Loucy (cell line): ENCODE measurements at regions not wholly inside any gene's neighbourhood (a gene's known extent, or its start where the extent isn't known, plus 50 kb on each side); places are given as distances from the start of the nearest gene placed in this dataset.
A peak's percentile ranks its signal among the peaks of the same experiment; 100 is the strongest.

ENCODE experiments used
- H2AFZ ChIP-seq: fragments of 200-600 bp; sonication (generic); 2 replicates; pipeline ENCODE4 v1.6.0; 2016; ENCODE audit warnings: antibody characterized with exemption, mild to moderate bottlenecking, low read length, moderate library complexity
- H3F3A ChIP-seq: fragments of 200-600 bp; 2 replicates; pipeline ENCODE4 v1.6.0; 2016; ENCODE audit warnings: antibody characterized with exemption, low read depth, mild to moderate bottlenecking
- H3K27me3 ChIP-seq: fragments of 200-600 bp; sonication (generic); 2 replicates; pipeline ENCODE4 v1.6.1; 2014; ENCODE audit warnings: low read length, mild to moderate bottlenecking; ENCODE audit not compliant: insufficient read depth, poor library complexity, severe bottlenecking
- H3K36me3 ChIP-seq: fragments of 200-600 bp; sonication (generic); 2 replicates; pipeline ENCODE4 v1.6.1; 2016; ENCODE audit warnings: low read length; ENCODE audit not compliant: insufficient read depth
- H3K4me1 ChIP-seq: fragments of 200-600 bp; sonication (generic); 2 replicates; pipeline ENCODE4 v1.5.1; 2014; ENCODE audit warnings: low read length, mild to moderate bottlenecking; ENCODE audit not compliant: insufficient read depth, poor library complexity, severe bottlenecking
- H3K4me2 ChIP-seq: fragments of 200-600 bp; sonication (generic); 2 replicates; pipeline ENCODE4 v1.6.0; 2014; ENCODE audit warnings: antibody characterized with exemption, low read length, low read depth, mild to moderate bottlenecking; ENCODE audit not compliant: poor library complexity, severe bottlenecking
- H3K4me3 ChIP-seq: fragments of 200-600 bp; sonication (generic); 2 replicates; pipeline ENCODE4 v1.5.1; 2014; ENCODE audit warnings: low read length, mild to moderate bottlenecking, mixed read lengths; ENCODE audit not compliant: poor library complexity, severe bottlenecking
- H3K79me2 ChIP-seq: fragments of 200-600 bp; sonication (generic); 2 replicates; pipeline ENCODE4 v1.6.1; 2014; ENCODE audit warnings: low read length; ENCODE audit not compliant: insufficient read depth
- H3K9ac ChIP-seq: fragments of 200-600 bp; sonication (generic); 2 replicates; pipeline ENCODE4 v1.6.0; 2014; ENCODE audit warnings: mild to moderate bottlenecking, low read depth, low read length, moderate library complexity; ENCODE audit not compliant: poor library complexity, severe bottlenecking
- H3K9me2 ChIP-seq: fragments of 200-600 bp; sonication (generic); replicated peaks from 2 replicates; pipeline ENCODE4 v1.6.1; 2016; ENCODE audit warnings: low read depth, low read length, mixed read lengths
- H3K9me3 ChIP-seq: fragments of 200-600 bp; sonication (generic); 2 replicates; pipeline ENCODE4 v1.6.1; 2014; ENCODE audit warnings: mild to moderate bottlenecking, antibody characterized with exemption, low read length, low read depth; ENCODE audit not compliant: insufficient read depth
- H4K20me1 ChIP-seq: fragments of 200-600 bp; sonication (generic); 2 replicates; pipeline ENCODE4 v1.6.0; 2014; ENCODE audit warnings: antibody characterized with exemption, low read length, mild to moderate bottlenecking; ENCODE audit not compliant: insufficient read depth, poor library complexity, severe bottlenecking
- EZH2phosphoT487 ChIP-seq: fragments of 200-600 bp; IDR thresholded peaks from 2 replicates; pipeline ENCODE4 v1.6.1; 2018; ENCODE audit warnings: antibody characterized with exemption, mild to moderate bottlenecking, moderate library complexity, borderline replicate concordance
- TF ChIP-seq, protein P1 (sequence below): fragments of 200-600 bp; sonication (generic); conservative IDR thresholded peaks from 2 replicates; pipeline ENCODE4 v1.5.1; 2014; ENCODE audit warnings: mild to moderate bottlenecking, antibody characterized with exemption, low read length

DNA sequence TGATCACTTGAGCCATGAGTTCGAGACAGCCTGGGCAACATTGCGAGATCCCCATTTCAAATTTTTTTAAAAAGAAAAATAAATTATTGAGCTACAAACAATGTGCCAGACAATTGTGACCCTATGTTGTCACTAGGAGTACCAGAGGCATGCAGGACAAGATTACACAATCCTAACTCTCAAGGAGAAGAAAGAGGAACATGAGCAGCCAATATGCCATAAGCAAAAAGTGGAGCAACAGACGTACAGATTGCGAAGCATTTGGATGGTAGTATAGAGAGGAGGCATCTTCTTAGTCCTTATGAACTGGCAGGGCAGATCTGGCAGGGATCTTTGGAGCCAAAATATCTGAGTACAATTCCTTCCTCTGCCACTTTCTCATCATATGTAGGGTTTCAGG lies 156.4 kb downstream of the OR2B2 start:
- peaks cover 6% of the 10 kb centered on the region for H3F3A ChIP-seq
- TF ChIP-seq EZH2phosphoT487, result no peak
- TF ChIP-seq, protein P1, sequence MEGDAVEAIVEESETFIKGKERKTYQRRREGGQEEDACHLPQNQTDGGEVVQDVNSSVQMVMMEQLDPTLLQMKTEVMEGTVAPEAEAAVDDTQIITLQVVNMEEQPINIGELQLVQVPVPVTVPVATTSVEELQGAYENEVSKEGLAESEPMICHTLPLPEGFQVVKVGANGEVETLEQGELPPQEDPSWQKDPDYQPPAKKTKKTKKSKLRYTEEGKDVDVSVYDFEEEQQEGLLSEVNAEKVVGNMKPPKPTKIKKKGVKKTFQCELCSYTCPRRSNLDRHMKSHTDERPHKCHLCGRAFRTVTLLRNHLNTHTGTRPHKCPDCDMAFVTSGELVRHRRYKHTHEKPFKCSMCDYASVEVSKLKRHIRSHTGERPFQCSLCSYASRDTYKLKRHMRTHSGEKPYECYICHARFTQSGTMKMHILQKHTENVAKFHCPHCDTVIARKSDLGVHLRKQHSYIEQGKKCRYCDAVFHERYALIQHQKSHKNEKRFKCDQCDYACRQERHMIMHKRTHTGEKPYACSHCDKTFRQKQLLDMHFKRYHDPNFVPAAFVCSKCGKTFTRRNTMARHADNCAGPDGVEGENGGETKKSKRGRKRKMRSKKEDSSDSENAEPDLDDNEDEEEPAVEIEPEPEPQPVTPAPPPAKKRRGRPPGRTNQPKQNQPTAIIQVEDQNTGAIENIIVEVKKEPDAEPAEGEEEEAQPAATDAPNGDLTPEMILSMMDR, result no peak
- H3K36me3 ChIP-seq, result no peaks in the 10 kb centered on the region
- peak overlapping the region; percentile 94 for H3K9ac ChIP-seq
- H3K4me2 ChIP-seq, result no peak overlapping the region
- no peaks in the 10 kb centered on the region for H3K27me3 ChIP-seq
- H2AFZ ChIP-seq, result no peak overlapping the region
- H3K9me2 ChIP-seq, result no peaks in the 10 kb centered on the region
- peaks cover 48% of the 10 kb centered on the region for H3K4me1 ChIP-seq
- H3K9me3 ChIP-seq, result no peaks in the 10 kb centered on the region
- no peak overlapping the region for H3K4me3 ChIP-seq
- no peaks in the 10 kb centered on the region for H4K20me1 ChIP-seq
- H3K79me2 ChIP-seq, result peaks cover 16% of the 10 kb centered on the region; the same call in 1 of the 2 replicates

DNA sequence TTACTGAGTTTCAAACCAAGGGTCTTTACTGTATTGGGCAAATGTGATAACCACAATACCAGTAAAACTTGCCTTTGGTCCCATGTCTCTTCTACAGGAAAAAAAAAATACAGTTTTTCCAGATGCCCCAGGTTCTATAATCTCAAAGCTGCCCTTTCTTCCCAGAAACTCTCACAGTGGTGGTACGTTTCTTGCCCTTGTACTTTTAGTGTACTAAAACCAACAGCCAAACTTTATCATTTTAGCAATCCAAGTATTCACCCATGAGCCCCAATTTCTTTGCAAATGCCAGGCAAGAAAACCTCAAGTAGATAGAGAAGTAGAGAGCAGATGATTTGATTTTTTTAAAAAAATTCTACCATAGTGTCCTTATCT lies 157.8 kb downstream of the OR2B2 start:
- Histone ChIP-seq H3K79me2 (peaks cover 16% of the 10 kb centered on the region; the same call in 1 of the 2 replicates), H4K20me1 (no peaks in the 10 kb centered on the region), H3K9ac (peak overlapping the region; percentile 93), H3K4me3 (peak overlapping the region; percentile 90), H3K9me3 (no peaks in the 10 kb centered on the region), H3K9me2 (no peaks in the 10 kb centered on the region), H3K4me1 (peaks cover 38% of the 10 kb centered on the region), H2AFZ (peak overlapping the region; percentile 55; the same call in 1 of the 2 replicates), H3K36me3 (no peaks in the 10 kb centered on the region), H3K4me2 (peak overlapping the region; percentile 74), H3F3A (peaks cover 6% of the 10 kb centered on the region), H3K27me3 (no peaks in the 10 kb centered on the region)
- TF ChIP-seq, protein P1, result no peak
- TF ChIP-seq EZH2phosphoT487, result no peak

DNA sequence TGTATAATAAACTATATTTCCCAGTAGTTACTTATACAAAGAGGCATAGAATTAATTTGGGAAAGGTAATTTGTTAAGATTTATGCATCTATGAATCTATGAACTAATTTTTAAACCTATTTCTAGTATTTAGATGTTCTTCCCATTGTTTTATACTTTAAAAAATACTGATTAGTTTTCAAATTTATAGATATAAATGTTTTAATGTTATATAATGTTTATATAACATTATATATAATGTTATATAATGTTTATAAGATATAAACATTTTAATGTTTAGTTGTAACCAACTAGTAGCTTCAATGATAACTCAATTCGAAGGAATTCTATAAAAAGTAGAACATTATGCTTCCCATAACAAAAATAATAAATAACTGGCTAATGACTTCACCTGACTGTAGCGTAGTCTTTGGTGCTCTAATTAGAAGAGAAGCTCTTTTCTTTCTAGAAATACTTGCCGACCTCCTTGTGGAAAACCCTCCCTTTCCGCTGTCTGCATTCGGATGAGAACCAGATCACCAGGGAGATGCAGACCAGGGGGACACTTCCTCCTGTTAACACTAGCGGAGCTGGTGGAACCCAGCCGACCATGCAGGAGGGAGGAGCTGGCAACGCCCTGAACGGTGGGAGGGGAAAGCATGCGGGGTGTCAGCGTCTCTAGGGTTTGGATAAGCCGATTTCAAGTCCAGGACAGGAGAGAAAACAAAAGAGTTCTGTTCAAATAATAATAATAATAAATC lies 158.4 kb downstream of the OR2B2 start:
- Histone ChIP-seq H3K4me1 (peaks cover 35% of the 10 kb centered on the region), H4K20me1 (no peaks in the 10 kb centered on the region), H3K4me3 (peak overlapping the region; percentile 90), H3K27me3 (no peaks in the 10 kb centered on the region), H2AFZ (peak overlapping the region; percentile 60), H3K79me2 (peaks cover 16% of the 10 kb centered on the region; the same call in 1 of the 2 replicates), H3F3A (peaks cover 6% of the 10 kb centered on the region), H3K9me2 (no peaks in the 10 kb centered on the region), H3K9ac (peak overlapping the region; percentile 93), H3K36me3 (no peaks in the 10 kb centered on the region), H3K4me2 (peak overlapping the region; percentile 74), H3K9me3 (no peaks in the 10 kb centered on the region)
- TF ChIP-seq, protein P1, result no peak
- no peak for TF ChIP-seq EZH2phosphoT487
